HUES64 (cell line): ENCODE measurements at regions not wholly inside any gene's neighbourhood (a gene's known extent, or its start where the extent isn't known, plus 50 kb on each side); places are given as distances from the start of the nearest gene placed in this dataset.

Source experiments
- H3K27ac ChIP-seq: 2 replicates; pipeline ENCODE4 v1.7.0; 2013; ENCODE audit warnings: low read depth, low read length, inconsistent platforms
- H3K27me3 ChIP-seq: 2 replicates; pipeline ENCODE4 v1.6.1; 2013; ENCODE audit warnings: mild to moderate bottlenecking, low read length; ENCODE audit not compliant: insufficient read depth
- H3K36me3 ChIP-seq: 2 replicates; pipeline ENCODE4 v1.6.1; 2013; ENCODE audit warnings: mild to moderate bottlenecking, low read length; ENCODE audit not compliant: insufficient read depth
- H3K4me1 ChIP-seq: 2 replicates; pipeline ENCODE4 v1.6.1; 2013; ENCODE audit warnings: mild to moderate bottlenecking, low read length, moderate library complexity; ENCODE audit not compliant: insufficient read depth
- H3K4me3 ChIP-seq: 2 replicates; pipeline ENCODE4 v1.5.1; 2013; ENCODE audit warnings: mild to moderate bottlenecking, low read length, moderate library complexity
- H3K9ac ChIP-seq: 2 replicates; pipeline ENCODE4 v1.6.1; 2013; ENCODE audit warnings: mild to moderate bottlenecking, low read depth, low read length
- H3K9me3 ChIP-seq: 2 replicates; pipeline ENCODE4 v1.6.1; 2013; ENCODE audit warnings: low read depth, low read length; ENCODE audit not compliant: insufficient read depth
- WGBS: fragments of 150-250, 120-280 bp; methylation state at CpG from one replicate; pipeline ENCODE4 v1.1.7; 2013; ENCODE audit warnings: missing lambda C conversion rate; 5-methylcytosine and 5-hydroxymethylcytosine counted together

DNA sequence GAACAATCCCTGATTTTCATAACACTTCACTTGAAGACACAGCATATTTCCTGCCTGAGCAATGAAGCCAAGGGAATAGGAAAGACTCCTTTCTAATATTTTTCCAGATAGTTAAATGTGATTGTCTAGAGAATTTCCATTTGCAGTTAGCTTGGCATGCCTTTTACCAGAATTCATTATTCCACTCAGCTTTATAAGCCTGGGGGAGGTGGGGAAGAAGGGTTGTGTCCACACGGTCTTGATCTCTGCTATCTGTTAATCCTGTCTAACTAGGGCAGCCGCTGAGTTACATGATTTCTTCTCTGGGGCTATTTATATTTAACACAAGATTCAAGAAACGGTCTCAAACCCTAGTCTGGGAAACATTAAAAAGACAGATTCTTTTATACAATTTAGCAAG lies 146.6 kb upstream of the FSCB start:
- H3K4me3 ChIP-seq, result no peak overlapping the region
- H3K27me3 ChIP-seq, result no peaks in the 10 kb centered on the region
- WGBS, result 93% methylated on average over 2 of the region's 3 CpGs

DNA sequence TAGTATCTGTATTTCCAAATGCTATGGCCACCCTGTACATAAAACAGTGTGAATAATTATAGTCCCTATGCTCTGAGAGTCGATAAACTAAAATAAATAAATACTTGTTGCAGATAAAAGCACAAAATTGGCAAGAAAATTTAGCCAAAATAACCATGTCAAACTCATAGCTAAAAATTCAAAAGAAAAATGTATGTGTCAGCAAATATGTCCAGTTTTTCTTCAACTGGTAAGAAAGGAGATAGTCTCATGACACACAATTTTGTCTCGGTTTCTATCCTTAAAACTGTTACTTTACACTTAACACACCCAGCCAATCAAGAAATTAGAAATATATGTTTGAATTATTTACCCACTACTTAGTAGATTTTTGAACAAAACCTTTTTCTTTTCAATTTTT lies 145.6 kb upstream of the FSCB start:
- no CpG with 5 or more reads among the region's 2 CpGs for WGBS
- H3K4me1 ChIP-seq, result no peaks in the 10 kb centered on the region

More for the DNA sequence above, 146.6 kb upstream of the FSCB start:
- Histone ChIP-seq H3K36me3 (no peaks in the 10 kb centered on the region), H3K9ac (no peak overlapping the region), H3K27ac (no peak overlapping the region), H3K4me1 (no peaks in the 10 kb centered on the region), H3K9me3 (no peaks in the 10 kb centered on the region)

GRCh38 chr14:44649061-44649460 lies 142.0 kb upstream of the FSCB start:
- H3K27me3 ChIP-seq, result no peaks in the 10 kb centered on the region
- no peaks in the 10 kb centered on the region for H3K9me3 ChIP-seq
- H3K4me1 ChIP-seq, result no peaks in the 10 kb centered on the region
- 89% methylated on average over 1 of the region's 1 CpG for WGBS
- H3K4me3 ChIP-seq, result no peak overlapping the region
- no peak overlapping the region for H3K27ac ChIP-seq
- no peak overlapping the region for H3K9ac ChIP-seq
- H3K36me3 ChIP-seq, result no peaks in the 10 kb centered on the region

More for the DNA sequence above, 145.6 kb upstream of the FSCB start:
- no peak overlapping the region for H3K4me3 ChIP-seq
- no peak overlapping the region for H3K27ac ChIP-seq
- H3K36me3 ChIP-seq, result no peaks in the 10 kb centered on the region
- H3K9me3 ChIP-seq, result no peaks in the 10 kb centered on the region
- no peaks in the 10 kb centered on the region for H3K27me3 ChIP-seq
- H3K9ac ChIP-seq, result no peak overlapping the region

- WGBS, result 92% methylated on average over 2 of the region's 2 CpGs
- H3K27me3 ChIP-seq, result no peaks in the 10 kb centered on the region
- no peak overlapping the region for H3K9ac ChIP-seq
- H3K4me3 ChIP-seq, result no peak overlapping the region
- H3K27ac ChIP-seq, result no peak overlapping the region
- H3K4me1 ChIP-seq, result no peaks in the 10 kb centered on the region
- no peaks in the 10 kb centered on the region for H3K9me3 ChIP-seq
- no peaks in the 10 kb centered on the region for H3K36me3 ChIP-seq
Observed at GRCh38 chr14:44640416-44640815, 133.3 kb upstream of the FSCB start.

DNA sequence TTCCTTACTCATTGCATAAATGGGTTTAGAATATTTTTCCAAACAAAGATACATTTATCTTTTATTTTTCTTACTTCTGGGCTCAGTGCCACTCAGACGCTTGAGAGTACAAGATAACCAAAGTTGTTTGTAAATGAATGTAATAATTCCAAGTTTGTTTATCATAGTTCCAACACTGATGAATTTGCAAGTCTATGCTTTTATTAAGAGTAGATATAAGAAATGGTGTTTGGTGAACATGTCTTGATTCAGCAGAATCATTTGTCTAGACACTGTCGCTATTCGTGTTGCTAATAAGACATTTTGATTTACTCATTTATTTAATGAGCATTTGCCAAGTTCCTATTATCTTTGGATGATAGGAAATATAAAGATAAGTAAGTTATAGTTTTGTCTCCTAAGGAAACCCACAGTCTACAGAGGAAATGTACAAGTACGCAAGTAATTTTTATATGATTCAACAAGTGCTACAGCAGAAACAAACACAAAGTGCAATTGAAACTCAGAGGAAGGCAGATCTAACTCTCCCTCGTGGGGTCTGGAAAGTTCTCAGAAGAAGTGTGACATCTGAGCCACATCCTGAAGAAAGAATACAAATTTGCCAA lies 132.8 kb upstream of the FSCB start:
- 95% methylated on average over 4 of the region's 5 CpGs for WGBS
- H3K9ac ChIP-seq, result no peak overlapping the region
- H3K4me1 ChIP-seq, result no peaks in the 10 kb centered on the region
- H3K4me3 ChIP-seq, result no peak overlapping the region
- no peaks in the 10 kb centered on the region for H3K36me3 ChIP-seq
- no peaks in the 10 kb centered on the region for H3K9me3 ChIP-seq
- H3K27me3 ChIP-seq, result no peaks in the 10 kb centered on the region
- H3K27ac ChIP-seq, result no peak overlapping the region

DNA sequence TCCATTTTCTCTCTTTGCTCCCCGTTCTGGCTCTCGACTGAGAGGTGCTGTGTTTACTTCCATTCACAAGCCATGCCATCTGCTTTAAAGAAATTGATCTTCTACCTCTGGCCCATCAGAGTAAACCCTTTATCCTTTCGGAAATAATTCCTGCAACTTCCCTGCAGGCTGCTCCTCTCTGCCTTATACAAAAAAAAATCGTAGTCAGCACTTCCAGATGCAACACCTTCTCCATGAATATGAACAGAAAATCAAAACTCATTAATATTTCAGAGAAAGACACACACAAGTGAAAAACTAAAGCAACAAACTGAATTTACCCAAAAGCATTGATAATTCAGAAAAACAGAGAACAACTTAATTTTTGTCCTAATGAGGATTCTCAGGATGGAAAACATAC lies 127.6 kb upstream of the FSCB start:
- Histone ChIP-seq H3K27ac (no peak overlapping the region), H3K9me3 (no peaks in the 10 kb centered on the region), H3K4me3 (no peak overlapping the region), H3K36me3 (no peaks in the 10 kb centered on the region), H3K27me3 (no peaks in the 10 kb centered on the region), H3K9ac (no peak overlapping the region), H3K4me1 (no peaks in the 10 kb centered on the region)
- WGBS, result 89% methylated on average over 4 of the region's 4 CpGs

DNA sequence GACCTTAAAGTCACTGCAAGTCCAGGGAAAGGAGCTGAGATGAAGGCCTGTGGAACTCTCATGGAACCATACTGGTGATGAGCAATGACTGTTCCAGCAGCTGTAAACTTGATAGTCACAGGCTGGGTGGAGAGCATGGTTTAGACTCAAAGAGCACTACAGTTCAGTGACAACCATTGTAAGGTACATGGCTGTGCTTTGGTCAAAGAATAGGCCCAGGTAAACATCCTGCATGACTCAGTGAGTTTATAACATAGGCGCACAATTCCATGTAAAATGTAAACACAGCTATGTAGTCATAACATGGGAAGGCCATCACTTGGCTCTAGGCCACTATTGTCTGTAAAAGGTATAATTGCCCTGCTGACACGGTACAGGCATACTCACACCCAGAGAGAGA lies 119.3 kb upstream of the FSCB start:
- H3K36me3 ChIP-seq, result no peaks in the 10 kb centered on the region
- H3K27ac ChIP-seq, result no peak overlapping the region
- H3K4me1 ChIP-seq, result no peaks in the 10 kb centered on the region
- H3K27me3 ChIP-seq, result no peaks in the 10 kb centered on the region
- no peaks in the 10 kb centered on the region for H3K9me3 ChIP-seq
- H3K4me3 ChIP-seq, result no peak overlapping the region
- 95% methylated on average over 2 of the region's 2 CpGs for WGBS
- H3K9ac ChIP-seq, result no peak overlapping the region

DNA sequence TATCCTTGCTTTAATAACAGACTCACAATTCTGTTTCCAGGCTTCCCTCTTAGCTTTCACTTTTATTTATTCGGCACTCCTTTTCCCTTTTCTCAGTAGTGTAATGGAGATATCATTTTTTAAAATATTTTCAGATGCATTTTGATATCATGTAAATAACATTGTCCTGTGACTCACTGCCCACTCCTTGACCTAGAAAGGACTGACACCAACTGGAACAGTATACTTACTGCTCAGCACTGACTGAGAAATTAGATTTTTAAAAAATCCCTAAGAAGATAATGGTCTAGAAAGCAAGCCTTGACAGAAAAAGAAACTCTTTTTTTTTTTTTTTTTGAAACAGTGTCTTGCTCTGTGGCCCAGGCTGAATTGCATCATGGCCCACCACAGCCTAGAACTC lies 118.0 kb upstream of the FSCB start:
- Histone ChIP-seq H3K36me3 (no peaks in the 10 kb centered on the region), H3K4me1 (no peaks in the 10 kb centered on the region), H3K9me3 (no peaks in the 10 kb centered on the region), H3K4me3 (no peak overlapping the region), H3K27me3 (no peaks in the 10 kb centered on the region), H3K9ac (no peak overlapping the region), H3K27ac (no peak overlapping the region)
- no CpG with 5 or more reads among the region's 1 CpG for WGBS

DNA sequence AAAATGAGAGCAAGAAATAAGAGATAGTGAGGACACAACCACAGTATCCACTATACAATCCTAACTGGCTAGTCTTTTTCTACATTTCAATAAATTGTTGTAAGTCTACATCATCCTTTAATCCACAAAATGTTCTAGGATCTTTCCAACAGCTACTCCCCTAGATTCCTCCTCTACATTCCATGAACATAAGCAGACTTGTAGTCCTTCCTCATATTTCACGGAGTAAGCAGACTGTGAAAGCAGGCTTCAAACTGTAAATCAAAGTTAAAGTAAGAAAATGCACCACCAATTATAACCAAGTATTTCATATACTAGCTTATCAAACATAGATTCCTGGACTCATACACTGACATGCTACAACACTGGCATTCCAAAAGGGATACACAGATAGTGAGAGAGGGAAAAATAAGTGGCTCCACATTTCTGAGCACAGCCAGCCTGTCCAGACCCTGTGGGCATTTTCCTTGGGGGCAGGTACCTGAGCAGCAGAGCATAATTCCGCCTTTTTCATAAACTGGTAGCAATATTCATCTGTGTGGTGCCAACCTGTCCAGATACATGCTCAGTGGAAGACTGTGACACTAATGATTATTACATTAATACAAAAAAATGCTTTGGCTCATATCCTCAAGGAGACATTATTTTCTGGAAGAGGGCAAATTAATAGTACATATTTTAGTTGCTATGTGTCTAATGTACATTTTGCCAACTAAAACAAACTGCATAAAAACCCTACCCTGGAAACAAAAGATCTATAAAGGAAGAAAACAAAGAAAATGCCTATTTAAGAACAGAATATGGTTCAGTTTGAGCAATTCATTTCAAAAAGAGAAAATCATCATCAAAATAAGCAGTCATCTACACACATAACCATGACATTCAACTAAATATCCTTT lies 113.3 kb upstream of the FSCB start:
- Histone ChIP-seq H3K36me3 (no peaks in the 10 kb centered on the region), H3K27me3 (no peaks in the 10 kb centered on the region), H3K9me3 (no peaks in the 10 kb centered on the region), H3K4me1 (no peaks in the 10 kb centered on the region), H3K9ac (no peak overlapping the region), H3K27ac (no peak overlapping the region), H3K4me3 (no peak overlapping the region)
- 95% methylated on average over 2 of the region's 2 CpGs for WGBS

GRCh38 chr14:44616204-44616603 lies 109.1 kb upstream of the FSCB start:
- Histone ChIP-seq H3K9me3 (no peaks in the 10 kb centered on the region), H3K4me1 (no peaks in the 10 kb centered on the region), H3K4me3 (no peak overlapping the region), H3K9ac (no peak overlapping the region), H3K27me3 (no peaks in the 10 kb centered on the region), H3K36me3 (no peaks in the 10 kb centered on the region), H3K27ac (no peak overlapping the region)
- WGBS, result 97% methylated on average over 2 of the region's 2 CpGs

GRCh38 chr14:44613061-44613712 lies 106.1 kb upstream of the FSCB start:
- WGBS, result 98% methylated on average over 5 of the region's 5 CpGs
- H3K4me3 ChIP-seq, result no peak overlapping the region
- no peaks in the 10 kb centered on the region for H3K9me3 ChIP-seq
- no peaks in the 10 kb centered on the region for H3K27me3 ChIP-seq
- H3K4me1 ChIP-seq, result no peaks in the 10 kb centered on the region
- H3K9ac ChIP-seq, result no peak overlapping the region
- H3K36me3 ChIP-seq, result no peaks in the 10 kb centered on the region
- H3K27ac ChIP-seq, result no peak overlapping the region
